Endothelial cell (in vitro differentiated cells): ENCODE measurements at regions not wholly inside any gene's neighbourhood (a gene's known extent, or its start where the extent isn't known, plus 50 kb on each side); places are given as distances from the start of the nearest gene placed in this dataset.
A peak's percentile ranks its signal among the peaks of the same experiment; 100 is the strongest.

Experiments used
- DNase-seq: peaks from one replicate; pipeline ENCODE4 v3.0.0; 2021; ENCODE audit warnings: low spot score
- H3K27ac Mint-ChIP-seq: one replicate; pipeline ENCODE4 v1.8.0; 2021; ENCODE audit warnings: mixed read lengths, inconsistent platforms; ENCODE audit not compliant: unreplicated experiment
- H3K27me3 Mint-ChIP-seq: one replicate; pipeline ENCODE4 v1.8.0; 2021; ENCODE audit warnings: mild to moderate bottlenecking, moderate library complexity, mixed read lengths, inconsistent platforms; ENCODE audit not compliant: unreplicated experiment
- H3K36me3 Mint-ChIP-seq: one replicate; pipeline ENCODE4 v1.8.0; 2021; ENCODE audit warnings: mild to moderate bottlenecking, low read depth, mixed read lengths, inconsistent platforms; ENCODE audit not compliant: unreplicated experiment
- H3K4me1 Mint-ChIP-seq: one replicate; pipeline ENCODE4 v1.8.0; 2021; ENCODE audit warnings: mild to moderate bottlenecking, mixed read lengths, inconsistent platforms; ENCODE audit not compliant: unreplicated experiment
- H3K4me3 Mint-ChIP-seq: one replicate; pipeline ENCODE4 v1.8.0; 2021; ENCODE audit warnings: mild to moderate bottlenecking, mixed read lengths, inconsistent platforms; ENCODE audit not compliant: unreplicated experiment
- H3K9me3 Mint-ChIP-seq: one replicate; pipeline ENCODE4 v1.8.0; 2021; ENCODE audit warnings: mixed read lengths, inconsistent platforms; ENCODE audit not compliant: unreplicated experiment
- TF ChIP-seq, protein P1 (sequence below): fragments of 200-600 bp; sonication (generic); IDR thresholded peaks from one replicate; pipeline ENCODE4 v1.5.0; 2021; ENCODE audit warnings: antibody characterized with exemption; ENCODE audit not compliant: unreplicated experiment

DNA sequence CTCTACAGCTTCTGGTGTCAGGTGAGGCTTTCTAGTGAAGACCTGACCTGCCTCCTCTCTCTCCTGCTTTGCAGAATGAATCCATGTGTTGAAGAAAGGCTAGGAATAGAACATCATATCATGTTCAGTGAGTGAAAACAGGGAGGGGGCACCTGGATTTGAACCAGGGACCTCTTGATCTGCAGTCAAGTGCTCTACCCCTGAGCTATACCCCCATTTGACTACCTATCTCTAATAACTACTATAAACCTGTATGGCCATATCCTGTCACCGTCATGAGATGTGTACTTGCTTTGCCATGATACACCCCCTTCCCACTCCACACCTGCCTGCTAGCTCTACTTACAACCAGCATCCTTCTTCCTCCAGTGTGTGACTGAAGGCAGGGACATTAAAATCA is 91.3 kb upstream of the ZNF746 start:
- Mint-ChIP-seq H3K4me3 (no peak overlapping the region), H3K27ac (no peak overlapping the region), H3K27me3 (peaks cover 2% of the 10 kb centered on the region), H3K9me3 (no peaks in the 10 kb centered on the region), H3K4me1 (no peaks in the 10 kb centered on the region), H3K36me3 (peaks cover 48% of the 10 kb centered on the region)
- TF ChIP-seq, protein P1, sequence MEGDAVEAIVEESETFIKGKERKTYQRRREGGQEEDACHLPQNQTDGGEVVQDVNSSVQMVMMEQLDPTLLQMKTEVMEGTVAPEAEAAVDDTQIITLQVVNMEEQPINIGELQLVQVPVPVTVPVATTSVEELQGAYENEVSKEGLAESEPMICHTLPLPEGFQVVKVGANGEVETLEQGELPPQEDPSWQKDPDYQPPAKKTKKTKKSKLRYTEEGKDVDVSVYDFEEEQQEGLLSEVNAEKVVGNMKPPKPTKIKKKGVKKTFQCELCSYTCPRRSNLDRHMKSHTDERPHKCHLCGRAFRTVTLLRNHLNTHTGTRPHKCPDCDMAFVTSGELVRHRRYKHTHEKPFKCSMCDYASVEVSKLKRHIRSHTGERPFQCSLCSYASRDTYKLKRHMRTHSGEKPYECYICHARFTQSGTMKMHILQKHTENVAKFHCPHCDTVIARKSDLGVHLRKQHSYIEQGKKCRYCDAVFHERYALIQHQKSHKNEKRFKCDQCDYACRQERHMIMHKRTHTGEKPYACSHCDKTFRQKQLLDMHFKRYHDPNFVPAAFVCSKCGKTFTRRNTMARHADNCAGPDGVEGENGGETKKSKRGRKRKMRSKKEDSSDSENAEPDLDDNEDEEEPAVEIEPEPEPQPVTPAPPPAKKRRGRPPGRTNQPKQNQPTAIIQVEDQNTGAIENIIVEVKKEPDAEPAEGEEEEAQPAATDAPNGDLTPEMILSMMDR = no peak
- no peak for DNase-seq

DNA sequence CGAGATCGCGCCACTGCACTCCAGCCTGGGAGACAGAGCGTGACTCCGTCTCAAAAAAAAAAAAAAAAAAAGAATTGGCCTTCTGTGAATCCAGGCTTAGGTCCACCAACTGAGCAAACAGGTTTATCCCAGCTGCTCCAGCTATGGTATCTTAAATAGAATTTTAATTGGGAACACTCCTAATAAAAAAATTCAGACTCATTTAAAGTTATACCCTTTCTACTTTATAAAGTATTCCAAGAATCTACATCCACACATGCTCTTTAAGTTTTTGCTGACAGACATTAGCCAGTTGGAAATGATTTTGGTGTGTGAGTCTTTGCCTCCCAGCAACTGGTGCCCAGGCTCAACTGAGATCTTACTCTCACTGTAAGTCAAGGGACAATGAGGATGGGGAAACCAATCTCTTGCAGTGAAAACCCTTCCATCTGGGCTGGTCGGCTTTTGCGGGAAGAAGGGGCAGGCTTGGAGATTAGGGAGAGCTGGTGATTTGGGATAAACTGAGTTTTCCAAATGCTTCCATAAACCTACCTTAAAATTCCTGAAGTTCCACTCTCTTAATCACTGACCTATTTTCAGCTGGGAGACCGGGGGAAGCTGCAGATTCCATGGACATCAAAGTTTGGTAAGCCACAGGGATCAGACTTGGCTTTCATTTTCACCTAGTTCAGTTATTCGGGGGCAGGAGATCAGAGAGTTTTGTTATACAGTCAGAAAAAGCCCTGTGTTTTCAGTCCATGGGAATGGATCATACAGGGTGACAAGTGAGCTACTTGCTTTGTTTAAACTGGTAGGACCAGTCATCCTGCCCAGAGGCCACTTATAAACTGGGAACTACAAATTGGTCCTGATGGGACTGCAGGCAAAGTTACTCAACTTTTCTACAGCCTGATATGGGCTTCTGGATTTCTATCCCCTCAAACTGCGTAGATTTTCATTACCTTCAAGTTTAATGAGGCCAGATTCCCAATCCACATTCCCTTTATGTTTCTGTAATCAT is 89.3 kb upstream of the ZNF746 start:
- Mint-ChIP-seq H3K9me3 (no peaks in the 10 kb centered on the region), H3K4me3 (peak overlapping the region; percentile 37), H3K36me3 (peaks cover 67% of the 10 kb centered on the region), H3K27me3 (no peaks in the 10 kb centered on the region), H3K4me1 (no peaks in the 10 kb centered on the region), H3K27ac (no peak overlapping the region)
- TF ChIP-seq, protein P1 = no peak
- no peak for DNase-seq

DNA sequence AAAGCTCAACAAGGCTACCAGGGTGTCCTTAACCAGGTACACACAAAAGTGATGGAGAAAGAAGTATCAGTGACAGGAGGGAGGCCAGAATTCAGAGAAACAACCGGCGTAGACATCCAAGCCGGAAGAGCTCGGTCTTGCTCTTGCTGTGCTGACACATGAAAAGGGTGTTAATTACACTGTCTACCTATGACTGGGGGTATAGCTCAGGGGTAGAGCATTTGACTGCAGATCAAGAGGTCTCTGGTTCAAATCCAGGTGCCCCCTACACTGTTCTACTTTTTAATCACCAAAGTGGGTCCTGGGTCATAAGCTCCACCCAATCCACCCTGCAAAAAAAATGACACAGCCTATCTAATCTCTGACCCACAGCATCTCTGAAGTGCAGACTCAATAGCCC is 86.9 kb upstream of the ZNF746 start:
- no peak overlapping the region for H3K27ac Mint-ChIP-seq

DNA sequence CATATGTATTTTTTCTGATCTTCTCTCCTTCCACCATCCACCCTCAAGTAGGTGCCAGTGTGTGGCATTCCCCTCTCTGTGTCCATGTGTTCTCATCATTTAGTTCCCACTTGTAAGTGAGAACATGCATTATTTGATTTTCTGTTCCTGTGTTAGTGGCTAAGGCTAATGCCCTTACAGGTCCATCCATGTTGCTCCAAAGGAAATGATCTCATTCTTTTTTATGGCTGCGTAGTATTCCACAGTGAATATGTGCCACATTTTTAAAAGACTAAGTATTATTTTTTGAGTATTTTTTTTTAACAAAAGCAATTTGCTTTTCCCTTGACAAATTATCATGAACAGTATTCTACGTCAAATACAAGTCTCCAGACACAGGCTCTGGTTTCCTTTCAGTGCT is 86.4 kb upstream of the ZNF746 start:
- Mint-ChIP-seq H3K9me3 (peaks cover 12% of the 10 kb centered on the region), H3K36me3 (peaks cover 73% of the 10 kb centered on the region)

More for the DNA sequence above, 86.9 kb upstream of the ZNF746 start:
- Mint-ChIP-seq H3K27me3 (no peaks in the 10 kb centered on the region), H3K36me3 (peaks cover 73% of the 10 kb centered on the region), H3K4me1 (no peaks in the 10 kb centered on the region), H3K4me3 (peak overlapping the region; percentile 25), H3K9me3 (peaks cover 12% of the 10 kb centered on the region)
- TF ChIP-seq, protein P1 = no peak
- DNase-seq = no peak

More for the DNA sequence above, 86.4 kb upstream of the ZNF746 start:
- no peaks in the 10 kb centered on the region for H3K4me1 Mint-ChIP-seq
- no peak overlapping the region for H3K4me3 Mint-ChIP-seq
- DNase-seq = no peak
- H3K27ac Mint-ChIP-seq = no peak overlapping the region
- H3K27me3 Mint-ChIP-seq = no peaks in the 10 kb centered on the region
- TF ChIP-seq, protein P1 = no peak
